ENCODE measurements at regions not wholly inside any gene's neighbourhood (a gene's known extent, or its start where the extent isn't known, plus 50 kb on each side); places are given as distances from the start of the nearest gene placed in this dataset.

DNA sequence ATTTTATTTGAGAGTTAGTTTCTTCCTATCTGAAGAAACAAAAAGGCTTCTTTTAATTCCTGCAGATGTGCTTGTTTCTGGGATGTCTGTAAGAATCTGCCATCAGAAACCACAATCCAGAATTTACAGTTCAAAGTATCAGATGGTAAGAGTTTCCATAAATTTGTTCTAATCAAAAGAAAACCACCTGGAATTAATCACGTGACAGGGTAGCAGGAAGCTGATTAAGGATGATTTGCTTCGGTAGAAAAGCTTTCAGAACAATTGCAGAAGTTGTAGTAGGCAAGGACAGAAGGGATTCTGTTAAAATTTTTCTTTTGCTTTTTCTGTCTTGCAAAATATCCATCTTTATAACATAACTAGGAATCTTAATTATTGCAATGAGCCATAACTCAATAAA, 1975.1 kb upstream of the AGA start:
- DNase-seq (ENCODE audit: extremely low spot score, unreplicated experiment), result no peak
- no peak overlapping the region for H3K27ac Mint-ChIP-seq (ENCODE audit: unreplicated experiment)
- peaks cover 2% of the 10 kb centered on the region for H3K36me3 Mint-ChIP-seq (ENCODE audit: unreplicated experiment)
- peaks cover 56% of the 10 kb centered on the region for H3K4me1 Mint-ChIP-seq (ENCODE audit: unreplicated experiment)
- no peak overlapping the region for H3K4me3 Mint-ChIP-seq (ENCODE audit: unreplicated experiment)
- no peaks in the 10 kb centered on the region for H3K9me3 Mint-ChIP-seq (ENCODE audit: unreplicated experiment)
- TF ChIP-seq, protein P1, sequence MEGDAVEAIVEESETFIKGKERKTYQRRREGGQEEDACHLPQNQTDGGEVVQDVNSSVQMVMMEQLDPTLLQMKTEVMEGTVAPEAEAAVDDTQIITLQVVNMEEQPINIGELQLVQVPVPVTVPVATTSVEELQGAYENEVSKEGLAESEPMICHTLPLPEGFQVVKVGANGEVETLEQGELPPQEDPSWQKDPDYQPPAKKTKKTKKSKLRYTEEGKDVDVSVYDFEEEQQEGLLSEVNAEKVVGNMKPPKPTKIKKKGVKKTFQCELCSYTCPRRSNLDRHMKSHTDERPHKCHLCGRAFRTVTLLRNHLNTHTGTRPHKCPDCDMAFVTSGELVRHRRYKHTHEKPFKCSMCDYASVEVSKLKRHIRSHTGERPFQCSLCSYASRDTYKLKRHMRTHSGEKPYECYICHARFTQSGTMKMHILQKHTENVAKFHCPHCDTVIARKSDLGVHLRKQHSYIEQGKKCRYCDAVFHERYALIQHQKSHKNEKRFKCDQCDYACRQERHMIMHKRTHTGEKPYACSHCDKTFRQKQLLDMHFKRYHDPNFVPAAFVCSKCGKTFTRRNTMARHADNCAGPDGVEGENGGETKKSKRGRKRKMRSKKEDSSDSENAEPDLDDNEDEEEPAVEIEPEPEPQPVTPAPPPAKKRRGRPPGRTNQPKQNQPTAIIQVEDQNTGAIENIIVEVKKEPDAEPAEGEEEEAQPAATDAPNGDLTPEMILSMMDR (IDR thresholded peaks at IDR 0.05), result no peak
- no peaks in the 10 kb centered on the region for H3K27me3 Mint-ChIP-seq (ENCODE audit: unreplicated experiment)

DNA sequence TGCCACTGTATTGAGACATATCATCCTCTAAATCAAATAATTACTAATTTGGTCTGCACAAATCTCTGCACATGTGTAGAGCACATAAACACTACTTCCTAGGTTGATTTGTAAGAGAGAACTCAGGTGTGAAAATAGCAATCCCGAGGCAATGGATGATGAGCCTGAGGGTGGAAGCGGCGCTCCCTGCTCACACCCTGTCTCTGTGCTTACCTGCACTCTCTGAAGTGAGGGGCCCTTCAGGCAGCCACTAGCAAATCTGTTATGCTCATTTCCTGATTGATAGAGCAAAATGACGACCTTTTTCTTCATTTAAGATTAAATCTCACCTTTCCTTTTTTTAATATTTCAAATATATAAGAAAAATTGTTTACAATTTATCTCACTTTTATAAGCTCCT, 1995.7 kb upstream of the AGA start:
- Mint-ChIP-seq H3K9me3 (ENCODE audit: unreplicated experiment) (peaks cover 8% of the 10 kb centered on the region), H3K4me1 (ENCODE audit: unreplicated experiment) (peaks cover 44% of the 10 kb centered on the region), H3K27me3 (ENCODE audit: unreplicated experiment) (no peaks in the 10 kb centered on the region), H3K36me3 (ENCODE audit: unreplicated experiment) (peaks cover 3% of the 10 kb centered on the region), H3K27ac (ENCODE audit: unreplicated experiment) (peak overlapping the region; percentile 90), H3K4me3 (ENCODE audit: unreplicated experiment) (no peak overlapping the region)
- DNase-seq (ENCODE audit: extremely low spot score, unreplicated experiment), result no peak
- TF ChIP-seq, protein P1 (IDR thresholded peaks at IDR 0.05), result no peak

DNA sequence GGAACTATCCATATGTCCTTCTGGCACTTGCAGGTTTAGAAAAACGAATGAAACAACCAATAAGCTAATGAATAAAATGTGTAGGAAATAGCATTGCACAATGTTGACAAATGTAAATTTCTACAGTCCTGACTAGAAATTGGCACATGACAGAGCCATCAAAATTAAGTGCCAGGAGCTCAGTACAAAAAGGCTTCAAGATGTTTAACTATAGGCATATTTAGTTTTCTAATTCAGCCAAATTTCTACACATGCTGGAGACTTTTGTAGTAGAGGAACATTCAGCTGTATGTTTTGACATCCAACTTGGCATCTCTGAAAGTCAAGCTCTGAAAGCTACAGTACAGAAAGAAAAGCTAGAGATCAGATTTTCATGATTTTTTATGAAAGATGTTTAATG, 1999.4 kb upstream of the AGA start:
- H3K36me3 Mint-ChIP-seq (ENCODE audit: unreplicated experiment), result peaks cover 3% of the 10 kb centered on the region
- H3K4me1 Mint-ChIP-seq (ENCODE audit: unreplicated experiment), result peaks cover 43% of the 10 kb centered on the region
- TF ChIP-seq, protein P1 (IDR thresholded peaks at IDR 0.05), result no peak
- no peak for DNase-seq (ENCODE audit: extremely low spot score, unreplicated experiment)
- H3K27me3 Mint-ChIP-seq (ENCODE audit: unreplicated experiment), result no peaks in the 10 kb centered on the region
- H3K27ac Mint-ChIP-seq (ENCODE audit: unreplicated experiment), result peak overlapping the region; percentile 81
- H3K4me3 Mint-ChIP-seq (ENCODE audit: unreplicated experiment), result no peak overlapping the region
- H3K9me3 Mint-ChIP-seq (ENCODE audit: unreplicated experiment), result peaks cover 16% of the 10 kb centered on the region

DNA sequence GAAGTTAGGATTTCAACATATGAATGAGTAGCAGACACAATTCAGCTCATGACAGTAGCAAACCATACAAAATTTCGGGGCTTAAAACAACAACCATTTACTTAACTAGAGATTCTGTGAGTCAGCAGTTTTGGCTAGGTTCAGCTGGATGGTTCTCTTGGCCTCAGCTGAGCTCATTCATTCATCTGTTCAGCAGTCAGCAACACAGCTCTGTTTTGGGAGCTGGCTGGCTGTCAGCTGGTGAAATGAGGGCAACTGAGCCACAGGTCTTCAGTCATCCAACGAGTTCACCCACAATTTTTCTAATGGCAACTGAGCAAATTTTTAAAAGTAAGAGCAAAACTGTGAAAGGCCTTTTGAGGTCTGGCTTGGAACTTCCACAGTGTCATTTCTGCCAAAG, 2005.1 kb upstream of the AGA start:
- Mint-ChIP-seq H3K27me3 (ENCODE audit: unreplicated experiment) (no peaks in the 10 kb centered on the region), H3K4me1 (ENCODE audit: unreplicated experiment) (peaks cover 11% of the 10 kb centered on the region), H3K4me3 (ENCODE audit: unreplicated experiment) (no peak overlapping the region), H3K36me3 (ENCODE audit: unreplicated experiment) (peaks cover 3% of the 10 kb centered on the region), H3K9me3 (ENCODE audit: unreplicated experiment) (peaks cover 16% of the 10 kb centered on the region), H3K27ac (ENCODE audit: unreplicated experiment) (no peak overlapping the region)
- no peak for DNase-seq (ENCODE audit: extremely low spot score, unreplicated experiment)
- TF ChIP-seq, protein P1 (IDR thresholded peaks at IDR 0.05), result no peak

DNA sequence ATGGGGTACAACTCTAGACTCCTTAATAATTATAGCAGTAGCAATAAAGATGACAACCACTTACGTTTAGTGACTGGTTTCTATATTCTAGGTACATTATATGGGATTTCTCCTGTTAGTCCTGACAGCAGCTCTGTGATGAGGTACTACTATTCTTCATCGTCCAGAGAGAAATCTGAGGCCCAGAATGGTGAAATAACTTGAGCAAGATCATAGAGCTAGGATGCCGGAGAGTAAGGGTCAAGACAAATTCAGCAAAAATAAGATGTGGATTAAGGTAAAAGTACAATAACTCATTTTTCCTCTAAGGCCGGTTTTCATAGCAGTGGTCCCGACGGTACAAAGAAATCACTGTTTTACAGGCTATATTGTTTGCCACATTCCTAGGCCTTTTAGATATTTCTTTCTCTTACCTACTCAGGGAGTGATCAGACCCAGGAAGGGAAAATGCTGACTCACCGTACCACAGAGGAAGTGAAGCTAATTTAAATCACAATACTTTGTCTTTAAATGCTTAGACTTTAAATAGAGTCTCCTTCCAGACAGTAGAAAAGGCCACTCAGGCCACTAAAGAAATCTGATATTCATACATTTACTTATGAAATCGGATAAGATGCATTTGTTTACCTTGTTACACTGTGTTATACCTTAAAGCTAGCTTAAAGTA, 2023.0 kb upstream of the AGA start:
- Mint-ChIP-seq H3K27me3 (ENCODE audit: unreplicated experiment) (no peaks in the 10 kb centered on the region), H3K9me3 (ENCODE audit: unreplicated experiment) (peaks cover 3% of the 10 kb centered on the region), H3K27ac (ENCODE audit: unreplicated experiment) (peak overlapping the region; percentile 18), H3K4me1 (ENCODE audit: unreplicated experiment) (peaks cover 13% of the 10 kb centered on the region), H3K4me3 (ENCODE audit: unreplicated experiment) (no peak overlapping the region), H3K36me3 (ENCODE audit: unreplicated experiment) (no peaks in the 10 kb centered on the region)
- DNase-seq (ENCODE audit: extremely low spot score, unreplicated experiment), result no peak
- TF ChIP-seq, protein P1 (IDR thresholded peaks at IDR 0.05), result no peak

Measured in osteocyte (in vitro differentiated cells).